SK-MEL-5 (cell line): ENCODE measurements at regions not wholly inside any gene's neighbourhood (a gene's known extent, or its start where the extent isn't known, plus 50 kb on each side); places are given as distances from the start of the nearest gene placed in this dataset.

Experiments
- DNase-seq: peaks from one replicate; pipeline ENCODE4 v3.0.0-alpha.2; 2016; ENCODE audit warnings: low read depth, low spot score
- in situ Hi-C: cut with HindIII; loops from 2 replicates; pipeline ENCODE4 v1.10.0; 2016; ENCODE audit warnings: low sequenced_read_pairs, high pct_unique_total_duplicates, low pct_unique_long_range_greater_than_20kb

DNA sequence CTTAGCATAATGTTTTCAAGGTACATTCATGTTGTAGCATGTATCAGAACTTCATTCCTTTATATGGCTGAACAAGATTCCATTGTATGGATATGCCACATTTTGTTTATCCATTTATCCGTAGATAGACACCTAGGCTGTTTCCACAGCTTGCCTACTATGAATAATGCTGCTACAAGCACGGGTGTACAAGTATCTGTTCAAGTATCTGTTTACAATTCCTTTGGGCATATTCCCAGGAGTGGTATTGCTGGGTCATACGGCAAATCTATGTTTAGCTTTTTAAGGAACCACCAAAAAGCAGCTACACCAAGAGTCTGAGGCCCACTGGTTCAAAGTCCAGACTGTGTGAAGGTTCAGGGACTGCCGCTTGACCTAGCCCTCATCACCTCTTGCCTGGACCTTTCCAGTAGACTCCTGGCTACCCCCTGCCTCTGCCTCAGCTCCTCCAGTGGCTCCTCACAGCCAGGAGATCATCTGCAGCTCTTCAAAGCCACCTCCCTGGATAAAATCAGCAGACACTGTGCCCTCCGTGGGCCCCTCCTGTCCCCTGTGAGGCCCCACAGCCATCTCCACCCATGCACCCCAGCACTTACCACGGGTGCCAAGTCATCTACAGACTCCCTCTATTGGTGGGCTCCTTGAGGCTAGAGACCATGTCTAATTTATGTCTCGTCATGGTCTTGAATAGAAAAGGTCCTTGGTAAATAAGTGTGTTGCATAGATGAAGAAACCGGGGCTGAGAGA lies 160.3 kb downstream of the MN1 start:
- DNase-seq, result no peak
- in situ Hi-C loops, result no loop called here

DNA sequence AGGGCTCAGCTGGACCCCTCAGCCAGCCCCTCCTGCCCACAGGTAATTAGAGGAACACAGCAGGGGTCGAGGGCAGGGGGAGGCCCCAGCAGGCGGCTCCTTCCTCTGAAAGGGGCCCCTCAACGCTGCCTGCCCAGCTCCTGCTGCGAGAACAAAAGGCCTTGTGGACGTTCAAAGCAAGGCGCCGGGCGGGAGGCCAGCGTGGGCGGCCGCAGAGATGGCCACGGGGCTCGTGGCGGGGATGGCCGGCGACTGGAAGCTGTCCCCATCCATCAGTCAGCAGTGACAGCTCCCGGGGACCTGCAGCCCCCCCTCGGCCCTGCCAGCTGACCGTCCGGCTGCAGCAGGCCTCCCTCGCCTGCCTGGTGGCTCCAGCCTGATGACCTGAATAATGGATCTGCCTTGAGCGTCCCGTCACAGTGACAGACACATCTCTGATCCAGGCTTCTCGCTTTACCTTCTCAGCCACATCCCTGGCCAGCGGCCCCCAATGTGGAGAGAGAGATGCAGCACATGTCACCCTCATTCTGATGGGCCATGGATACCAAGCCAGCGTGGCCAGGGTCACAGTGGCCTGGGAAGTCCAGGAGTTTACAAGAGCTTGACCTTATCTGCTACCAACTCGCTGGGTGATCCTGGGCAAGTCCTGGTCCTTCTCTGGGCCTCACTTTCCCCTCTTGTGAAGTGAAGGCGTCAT lies 159.3 kb downstream of the MN1 start:
- in situ Hi-C loops, result no loop called here
- no peak for DNase-seq

DNA sequence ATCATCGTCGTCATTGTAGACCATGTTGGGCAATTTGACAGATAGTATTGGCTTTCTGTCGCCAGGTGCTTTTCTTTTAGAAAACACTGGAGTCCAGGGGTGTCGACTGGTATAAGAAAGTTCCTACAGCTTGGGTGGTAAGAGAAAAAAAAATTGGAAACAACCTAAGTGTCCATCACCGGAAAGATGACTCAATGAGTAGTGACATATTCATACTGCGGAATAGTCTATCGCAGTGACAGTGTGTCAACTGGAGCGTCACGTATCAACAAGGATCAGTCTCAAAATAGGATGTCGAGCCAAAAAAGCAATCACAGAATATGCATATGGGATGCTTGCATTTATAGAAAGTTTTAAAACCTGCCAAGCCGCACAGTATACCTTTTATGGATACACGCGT lies 157.6 kb downstream of the MN1 start:
- in situ Hi-C loops, result no loop called here
- no peak for DNase-seq

DNA sequence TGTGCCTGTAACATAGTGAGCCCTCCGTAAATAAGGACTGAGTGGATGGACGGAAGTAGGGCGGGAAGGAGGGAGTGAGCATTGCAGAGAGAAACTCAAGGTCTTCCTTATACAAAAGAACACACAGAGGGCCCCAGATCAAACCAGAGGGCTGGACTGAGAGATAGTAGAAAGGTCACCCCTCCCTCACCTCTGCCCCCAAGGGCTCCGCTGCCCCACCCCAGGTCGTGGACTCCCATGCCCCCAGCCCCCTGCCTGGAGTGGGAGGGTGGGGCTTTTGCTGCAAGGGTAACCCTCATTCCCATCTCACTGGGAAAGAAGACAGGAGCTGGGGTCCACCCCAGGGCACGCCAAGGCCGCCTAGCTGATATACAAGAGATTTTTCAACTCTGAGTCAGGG lies 157.0 kb downstream of the MN1 start:
- DNase-seq, result no peak
- in situ Hi-C loops, result no loop called here

DNA sequence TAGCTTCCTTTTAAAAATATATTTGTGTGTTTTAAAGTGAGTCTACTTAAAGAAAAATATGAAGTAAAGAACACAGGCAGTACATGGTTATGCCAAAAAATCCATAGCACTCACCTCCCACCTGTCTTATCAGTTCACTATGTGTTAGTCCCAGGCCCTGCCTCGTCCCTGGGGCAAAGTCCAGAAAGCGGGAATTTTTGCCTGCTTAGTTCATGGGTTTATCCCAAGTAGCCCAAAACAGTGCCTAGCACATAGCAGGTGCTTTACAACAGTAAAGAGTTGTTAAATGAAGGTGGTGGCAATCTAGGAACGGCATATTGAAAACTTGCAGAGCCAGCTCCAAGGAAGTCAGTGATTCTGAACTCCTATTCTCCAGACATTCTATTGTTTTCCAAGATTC lies 154.0 kb downstream of the MN1 start:
- in situ Hi-C loops, result no loop called here
- no peak for DNase-seq

DNA sequence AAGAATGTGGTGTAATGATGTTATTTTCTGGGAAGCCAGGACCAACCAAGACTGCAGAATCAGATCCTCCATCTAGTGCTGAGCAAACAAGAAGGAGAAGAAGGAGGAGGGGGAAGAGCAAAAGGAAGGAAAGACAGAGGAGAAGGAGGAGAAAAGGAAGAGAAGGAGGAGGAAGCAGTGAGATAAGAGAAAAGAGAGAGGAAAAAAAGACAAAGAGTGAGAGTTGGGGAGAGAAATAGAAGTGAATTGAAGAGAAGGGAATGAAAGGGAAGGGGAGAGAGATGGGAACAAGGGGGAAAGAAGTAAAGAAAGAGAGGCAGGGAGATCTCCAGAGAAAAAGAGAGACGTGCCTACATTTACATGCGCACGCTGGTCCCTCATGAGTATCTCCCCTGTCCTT lies 153.5 kb downstream of the MN1 start:
- in situ Hi-C loops, result no loop called here
- no peak for DNase-seq

DNA sequence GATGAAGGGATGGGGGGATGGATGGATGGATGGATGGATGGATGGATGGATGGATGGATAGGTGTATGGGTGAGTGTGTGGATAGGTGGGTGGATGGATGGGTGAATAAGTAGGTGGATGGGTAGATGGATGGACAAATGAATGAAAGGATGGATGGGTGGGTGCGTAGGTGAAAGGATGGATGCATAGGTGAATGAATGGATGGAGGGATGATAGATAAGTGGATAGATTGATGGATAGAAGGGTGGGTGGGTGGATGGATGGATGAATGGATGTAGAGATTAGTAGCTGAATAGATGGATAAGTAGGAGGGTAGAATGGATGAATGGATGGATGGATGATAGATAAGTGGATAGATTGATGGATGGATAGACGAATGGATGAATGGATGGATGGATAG lies 152.7 kb downstream of the MN1 start:
- in situ Hi-C loops, result no loop called here
- no peak for DNase-seq

DNA sequence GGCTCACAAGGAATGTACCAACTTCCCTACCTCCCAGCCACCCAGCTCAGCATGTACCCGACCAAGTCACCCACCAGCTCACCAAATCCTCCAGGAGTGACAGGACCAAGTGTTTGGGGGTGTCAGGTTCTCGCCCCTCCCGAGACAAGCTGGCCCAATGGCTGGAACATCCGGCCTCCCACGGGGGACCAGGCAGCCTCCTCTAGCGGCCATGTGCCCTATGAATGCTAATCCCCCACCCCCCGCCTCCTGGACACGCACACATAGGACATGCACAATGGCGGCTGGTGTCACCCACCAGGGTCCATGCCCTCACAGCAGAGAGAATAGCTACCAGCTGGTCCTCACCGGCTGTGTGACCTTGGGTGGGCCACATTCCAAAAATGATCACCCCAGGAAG lies 151.0 kb downstream of the MN1 start:
- in situ Hi-C loops, result no loop called here
- no peak for DNase-seq

DNA sequence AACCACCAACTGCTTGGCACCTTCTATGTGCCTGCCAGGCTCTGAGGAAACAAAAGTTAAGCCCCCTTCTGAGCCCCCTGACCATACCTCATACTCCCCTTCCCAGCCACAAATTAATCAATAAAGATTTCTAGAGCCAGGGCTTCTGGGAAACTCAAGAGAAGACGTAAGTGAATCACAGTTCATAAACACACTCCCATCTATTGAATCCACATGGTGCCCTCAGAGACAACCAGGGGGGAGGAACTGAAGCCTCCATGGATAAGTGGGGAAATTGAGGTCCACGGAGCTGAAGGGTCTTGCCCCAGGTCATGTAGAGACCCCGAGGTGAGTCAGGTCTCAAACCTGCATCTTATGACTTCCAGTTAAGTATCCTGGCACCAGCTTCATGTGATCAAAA lies 150.6 kb downstream of the MN1 start:
- DNase-seq, result no peak
- in situ Hi-C loops, result no loop called here

DNA sequence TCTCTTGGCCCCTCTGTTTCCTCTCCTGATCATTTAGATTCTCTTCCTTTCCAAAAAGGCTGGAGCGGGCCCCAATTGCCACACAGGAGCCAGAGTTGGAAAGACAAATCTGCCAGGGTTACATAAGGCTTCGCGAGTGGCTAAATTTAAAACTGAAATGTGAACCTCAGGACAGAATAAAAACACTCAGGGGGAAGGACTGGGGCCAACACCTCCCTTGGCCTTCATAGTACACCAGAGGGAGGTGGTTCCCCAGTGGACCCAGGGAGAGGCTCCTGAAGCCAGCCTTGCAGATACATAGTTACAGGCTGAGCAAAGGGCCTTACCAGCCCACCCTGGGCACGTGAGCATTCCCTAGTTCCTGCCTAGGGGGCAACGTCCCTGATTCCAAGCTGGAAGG lies 150.1 kb downstream of the MN1 start:
- no peak for DNase-seq
- in situ Hi-C loops, result no loop called here

DNA sequence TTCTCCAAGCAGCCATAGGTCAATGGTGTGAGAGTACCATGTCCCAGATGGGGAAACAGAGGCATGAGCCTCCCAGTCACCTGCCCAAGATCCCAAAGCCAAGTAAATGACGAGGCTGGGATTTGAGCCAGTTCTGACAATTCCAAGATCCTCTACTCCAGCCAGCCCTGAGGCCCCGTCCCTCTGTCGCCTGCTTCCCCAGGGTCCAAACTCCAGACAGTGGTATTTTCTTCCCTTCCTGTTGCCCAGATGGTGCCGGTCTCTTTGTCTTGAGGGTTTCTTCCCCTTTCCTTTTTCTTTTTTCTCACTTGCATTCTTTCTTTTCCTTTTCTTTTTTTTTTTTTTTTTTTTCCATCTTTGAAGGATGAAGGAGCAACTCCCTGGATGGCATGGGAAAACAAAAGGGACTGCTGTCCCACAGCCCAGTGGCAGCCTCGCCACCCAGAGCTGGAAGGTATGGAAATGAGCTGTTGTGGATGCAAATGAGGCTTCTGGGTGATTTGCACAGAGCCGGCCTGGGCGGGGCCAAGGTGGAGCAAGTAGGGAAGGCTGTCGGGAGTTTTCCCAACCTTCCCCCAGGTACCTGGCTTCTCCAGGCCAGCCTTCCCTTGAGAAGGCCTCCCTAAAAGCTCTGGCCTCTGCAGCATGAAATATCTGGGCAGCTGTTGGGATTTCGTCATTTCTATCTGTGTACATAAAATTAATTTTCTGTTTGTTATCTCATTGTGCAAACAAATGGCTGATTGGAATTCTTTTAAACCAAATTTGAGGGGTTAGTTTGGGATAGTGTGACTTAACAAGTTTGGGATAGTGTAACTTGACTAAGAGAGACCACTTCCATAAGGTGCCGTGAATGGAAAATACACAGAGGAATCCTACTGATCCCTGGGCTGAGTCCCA lies 146.8 kb downstream of the MN1 start:
- in situ Hi-C loops, result no loop called here
- no peak for DNase-seq

DNA sequence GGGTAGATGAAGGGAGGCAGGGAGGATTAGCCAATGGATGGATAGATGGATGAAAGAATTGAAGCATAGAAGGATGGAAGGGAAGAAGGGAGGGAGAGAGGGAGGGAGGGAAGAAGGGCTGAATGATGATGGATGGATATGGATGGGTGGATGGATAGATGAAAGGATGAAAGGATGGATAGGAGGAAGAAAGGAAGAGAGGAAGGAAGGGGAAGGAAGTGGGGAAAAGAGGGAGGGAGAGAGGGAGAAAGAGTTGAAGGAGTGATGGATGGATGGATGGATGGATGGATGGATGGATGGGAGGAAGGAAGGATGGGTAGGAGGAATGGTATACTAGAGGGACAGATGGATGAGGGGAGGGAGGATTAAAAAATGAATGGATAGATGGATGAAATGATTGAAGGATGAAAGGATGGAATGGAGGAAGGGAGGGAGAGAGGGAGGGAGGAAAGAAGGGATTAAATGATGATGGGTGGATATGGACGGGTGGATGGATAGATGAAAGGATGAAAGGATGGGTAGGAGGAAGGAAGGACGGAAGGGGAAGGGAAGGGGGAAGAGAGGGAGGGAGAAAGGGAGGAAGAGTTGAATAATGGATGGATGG lies 145.9 kb downstream of the MN1 start:
- in situ Hi-C loops, result no loop called here
- no peak for DNase-seq

DNA sequence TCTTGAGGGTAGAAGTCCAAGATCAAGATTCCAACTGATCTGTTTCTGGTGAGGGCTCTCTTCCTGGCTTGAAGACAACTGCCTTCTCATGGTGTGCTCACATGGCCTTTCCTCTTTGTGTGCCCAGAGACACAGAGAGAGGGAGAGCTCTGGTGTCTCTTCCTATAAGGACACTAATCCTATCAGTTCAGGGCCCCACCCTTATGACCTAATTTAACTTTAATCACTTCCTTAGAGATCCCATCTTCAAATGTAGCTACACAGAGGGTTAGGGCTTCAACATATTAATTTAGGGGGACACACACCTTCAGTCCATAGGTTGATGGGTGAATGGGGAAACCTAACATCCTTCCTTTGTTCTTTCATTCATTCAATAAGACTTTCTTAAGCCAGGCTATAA lies 144.6 kb downstream of the MN1 start:
- no peak for DNase-seq
- in situ Hi-C loops, result no loop called here

DNA sequence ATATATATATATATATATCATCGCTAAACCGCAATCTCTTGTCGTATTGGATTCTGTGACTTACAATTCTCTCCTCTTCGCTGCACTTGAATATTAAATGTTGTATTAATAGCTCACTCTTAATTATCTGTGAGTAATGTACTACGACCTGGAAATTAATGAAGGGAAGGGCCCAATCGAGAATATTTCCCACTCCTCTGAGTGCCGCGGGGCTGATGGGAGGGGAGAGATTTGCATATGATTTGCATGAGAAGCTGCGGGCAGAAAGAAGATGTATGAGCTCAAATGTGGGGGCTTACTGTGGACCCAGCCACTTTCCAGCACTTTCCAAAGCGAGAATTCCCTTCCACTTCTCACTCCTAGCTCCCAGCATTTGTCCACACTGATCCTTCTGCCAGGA lies 141.2 kb downstream of the MN1 start:
- in situ Hi-C loops, result no loop called here
- DNase-seq, result no peak

DNA sequence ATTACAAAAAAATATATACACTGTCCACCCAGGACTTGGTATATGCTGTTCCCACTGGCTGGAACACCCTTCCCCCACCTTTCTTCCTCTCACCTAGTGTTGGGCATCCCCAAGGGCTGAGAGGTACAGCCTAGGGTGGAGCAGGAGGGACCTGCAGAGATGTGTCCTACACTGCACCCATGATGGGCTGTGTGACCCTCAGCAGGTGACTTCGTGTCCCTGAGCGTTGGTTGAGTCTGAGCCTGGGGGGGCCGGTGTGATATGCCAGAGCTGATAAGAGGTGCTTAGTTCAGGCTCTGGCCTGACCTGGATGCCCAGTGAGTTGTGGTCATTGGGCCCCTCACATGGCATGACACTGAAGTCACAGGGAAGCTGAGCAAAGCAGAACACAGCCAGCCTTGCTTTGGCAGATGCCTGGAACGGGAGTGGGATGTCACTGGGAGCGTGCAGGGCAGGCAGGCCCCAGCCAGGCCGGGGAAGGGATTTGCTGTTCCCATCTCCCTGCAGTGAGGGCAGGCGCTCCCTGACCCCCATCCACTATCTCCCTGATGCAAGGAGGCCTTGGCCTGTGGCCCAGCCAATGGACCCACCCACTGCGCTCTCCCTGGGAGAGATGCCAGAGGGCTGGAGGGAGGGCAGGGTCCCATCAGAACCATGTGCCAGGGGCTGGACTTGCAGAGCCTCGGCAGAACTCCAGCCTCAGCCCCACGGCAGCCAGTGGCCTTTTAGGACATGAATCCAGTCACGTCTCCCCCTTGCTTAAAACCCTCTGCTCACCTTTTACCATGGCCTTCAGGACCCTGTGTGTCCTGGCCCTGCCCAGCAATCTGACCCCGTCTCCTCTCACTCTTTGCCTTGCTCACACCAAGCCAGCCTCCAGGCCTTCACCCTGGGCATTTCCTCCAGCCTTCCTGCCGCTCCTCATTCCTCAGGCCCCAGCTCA lies 138.9 kb downstream of the MN1 start:
- in situ Hi-C loops, result no loop called here
- no peak for DNase-seq

DNA sequence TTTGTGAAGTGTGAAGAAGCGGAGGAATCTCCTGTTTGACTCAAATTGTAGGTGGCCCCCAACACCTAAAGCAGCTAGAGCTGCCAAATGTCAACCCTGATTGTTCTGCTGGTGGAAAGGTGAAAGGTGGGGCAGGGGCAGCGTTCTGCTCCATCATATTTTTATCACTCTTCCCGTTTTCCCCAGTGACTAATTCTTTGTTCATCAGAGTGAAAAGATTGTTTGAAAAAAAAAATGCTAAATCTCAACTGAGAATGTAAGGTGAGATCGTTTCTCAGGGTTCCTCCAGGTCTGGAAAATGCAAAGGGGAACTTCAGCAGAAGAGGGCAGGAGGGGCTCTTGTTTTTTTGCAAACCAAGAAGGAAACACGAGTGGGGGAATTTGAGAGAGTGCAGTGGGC lies 137.7 kb downstream of the MN1 start:
- in situ Hi-C loops, result no loop called here
- DNase-seq, result no peak

DNA sequence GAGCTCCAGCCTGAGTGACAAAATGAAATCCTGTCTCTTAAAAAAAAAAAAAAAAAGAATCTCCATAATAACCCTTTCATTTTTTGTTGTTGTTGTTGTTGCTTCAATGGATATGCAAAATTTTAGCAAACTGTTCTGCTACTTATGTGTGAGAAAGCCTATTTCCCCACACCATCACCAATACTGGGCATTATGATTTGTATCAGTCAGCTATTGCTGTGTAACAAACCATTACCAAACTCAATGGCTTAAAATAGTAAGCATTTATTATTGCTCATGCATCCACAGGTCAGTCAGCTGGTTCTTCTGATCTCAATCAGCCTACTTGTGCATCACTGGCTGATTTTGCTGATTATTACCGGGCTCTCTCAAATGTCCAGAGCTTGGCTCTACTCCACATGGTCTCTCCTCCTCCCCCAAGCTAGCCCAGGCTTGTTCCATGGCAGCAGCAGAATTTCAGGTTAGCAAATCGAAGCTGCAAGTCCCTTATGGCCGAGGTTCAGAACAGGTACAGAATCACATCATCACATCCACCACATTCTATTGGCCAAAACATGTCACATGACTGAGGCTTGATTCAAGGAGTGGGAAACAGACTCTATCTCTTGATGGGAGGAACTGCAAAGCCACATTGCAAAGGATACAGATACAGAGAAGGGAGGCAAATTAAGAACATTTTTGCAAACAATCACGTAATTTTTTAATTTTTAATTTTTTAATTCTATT lies 135.1 kb downstream of the MN1 start:
- in situ Hi-C loops, result no loop called here
- DNase-seq, result no peak
